ENCODE measurements at regions not wholly inside any gene's neighbourhood (a gene's known extent, or its start where the extent isn't known, plus 50 kb on each side); places are given as distances from the start of the nearest gene placed in this dataset.

- no peaks in the 10 kb centered on the region for H3K4me1 ChIP-seq
- in situ Hi-C loops (cut with MboI; ENCODE audit: low pct_ligation_motif_present in 1 of 4, low pct_unique_long_range_greater_than_20kb in 1 of 4, low sequenced_read_pairs in 3 of 4) (no loop called here), intact Hi-C loops (cut with DNase I; ENCODE audit: low total_unique reads) (no loop called here)
- H3K9me3 ChIP-seq = no peaks in the 10 kb centered on the region
- WGBS, 2 donors (ENCODE audit: low coverage in 1 of 2) = 80 to 88% methylated on average over 3 of the region's 3 CpGs
- no peak overlapping the region for H3K27ac ChIP-seq
- H3K36me3 ChIP-seq = no peaks in the 10 kb centered on the region
- no peaks in the 10 kb centered on the region for H3K27me3 ChIP-seq
- H3K4me3 ChIP-seq = no peak overlapping the region
- TF ChIP-seq CTCF (IDR thresholded peaks at IDR 0.05) (no peak), POLR2A (IDR thresholded peaks at IDR 0.05) (no peak), EP300 (IDR thresholded peaks at IDR 0.05; ENCODE audit: low read depth) (no peak), POLR2AphosphoS5 (IDR thresholded peaks at IDR 0.05) (no peak)
- no peak for DNase-seq
Observed at GRCh38 chr4:25533256-25533655, 122.4 kb upstream of the SLC34A2 start.

DNA sequence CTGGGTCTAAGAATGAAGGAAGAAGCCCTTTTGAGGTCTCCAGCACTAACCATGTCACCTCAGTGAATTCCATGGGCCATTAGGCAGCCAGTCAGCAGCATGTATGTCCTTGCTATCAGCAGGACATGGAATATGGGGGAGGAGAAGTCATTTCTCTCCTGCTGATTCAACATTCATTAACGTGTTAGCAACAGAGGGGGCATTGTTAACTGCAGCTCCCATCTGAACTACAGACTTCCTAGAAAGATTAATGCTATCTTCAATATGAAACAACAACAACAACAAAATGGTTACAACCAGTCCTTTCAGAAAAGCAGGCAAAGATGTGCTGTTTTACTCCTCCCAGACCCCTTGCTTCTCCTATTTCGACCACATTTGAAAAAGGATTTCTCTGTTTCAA, 120.4 kb upstream of the SLC34A2 start:
- no peaks in the 10 kb centered on the region for H3K27me3 ChIP-seq
- WGBS, 2 donors (ENCODE audit: low coverage in 1 of 2) = 53 to 60% methylated on average over 2 of the region's 2 CpGs
- in situ Hi-C loops (cut with MboI; ENCODE audit: low pct_ligation_motif_present in 1 of 4, low pct_unique_long_range_greater_than_20kb in 1 of 4, low sequenced_read_pairs in 3 of 4) (no loop called here), intact Hi-C loops (cut with DNase I; ENCODE audit: low total_unique reads) (no loop called here)
- H3K4me3 ChIP-seq = no peak overlapping the region
- DNase-seq = no peak
- no peaks in the 10 kb centered on the region for H3K36me3 ChIP-seq
- no peak for TF ChIP-seq POLR2A (IDR thresholded peaks at IDR 0.05)
- TF ChIP-seq EP300 (IDR thresholded peaks at IDR 0.05; ENCODE audit: low read depth) = no peak
- no peak for TF ChIP-seq CTCF (IDR thresholded peaks at IDR 0.05)
- no peak for TF ChIP-seq POLR2AphosphoS5 (IDR thresholded peaks at IDR 0.05)
- no peaks in the 10 kb centered on the region for H3K4me1 ChIP-seq
- no peak overlapping the region for H3K27ac ChIP-seq
- no peaks in the 10 kb centered on the region for H3K9me3 ChIP-seq

DNA sequence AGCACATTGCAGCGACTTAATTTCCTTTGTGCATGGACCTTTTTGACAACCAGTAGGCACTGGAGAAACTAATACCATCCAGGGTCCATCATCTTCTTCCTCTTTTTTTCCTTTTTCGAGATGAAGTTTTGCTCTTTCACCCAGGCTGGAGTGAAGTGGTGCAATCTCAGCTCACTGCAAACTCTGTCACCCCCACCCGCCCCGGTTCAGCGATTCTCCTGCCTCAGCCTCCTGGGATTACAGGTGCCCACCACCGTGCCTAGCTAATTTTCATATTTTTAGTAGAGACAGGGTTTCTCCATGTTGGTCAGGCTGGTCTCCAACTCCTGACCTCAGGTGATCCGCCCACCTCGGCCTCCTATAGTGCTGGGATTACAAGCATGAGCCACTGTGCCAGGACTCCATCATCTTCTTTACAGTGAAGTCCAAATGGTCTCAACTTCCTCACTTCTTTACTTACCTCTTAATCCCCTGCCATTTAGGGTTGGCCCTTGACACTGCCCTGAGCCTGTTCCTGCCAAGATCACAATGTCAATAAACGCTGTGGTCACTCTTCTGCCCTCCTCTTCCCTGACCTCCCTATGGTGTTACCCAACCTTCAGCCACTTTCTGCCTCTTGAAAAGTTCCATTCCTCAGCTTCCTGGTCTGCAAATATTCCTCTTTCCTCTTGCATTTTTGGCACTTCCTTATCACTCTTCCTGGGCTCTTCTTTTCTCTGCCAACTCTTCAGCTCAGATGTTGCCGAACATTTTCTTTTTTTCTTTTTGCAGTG, 119.8 kb upstream of the SLC34A2 start:
- Histone ChIP-seq H3K36me3 (no peaks in the 10 kb centered on the region), H3K4me1 (peaks cover 0 to 1% (median 0%) of the 10 kb centered on the region in 4 donors), H3K9me3 (no peaks in the 10 kb centered on the region), H3K27ac (no peak overlapping the region), H3K27me3 (no peaks in the 10 kb centered on the region), H3K4me3 (no peak overlapping the region)
- intact Hi-C loops (cut with DNase I; ENCODE audit: low total_unique reads) = no loop called here
- in situ Hi-C loops (cut with MboI; ENCODE audit: low pct_ligation_motif_present in 1 of 4, low pct_unique_long_range_greater_than_20kb in 1 of 4, low sequenced_read_pairs in 3 of 4) = no loop called here
- WGBS, 2 donors (ENCODE audit: low coverage in 1 of 2) = 46 to 65% methylated on average over 3 to 10 of the region's 10 CpGs
- no peak for TF ChIP-seq CTCF (IDR thresholded peaks at IDR 0.05)
- TF ChIP-seq POLR2AphosphoS5 (IDR thresholded peaks at IDR 0.05) = no peak
- no peak for DNase-seq

- WGBS, 2 donors (ENCODE audit: low coverage in 1 of 2) = 66 to 74% methylated on average over 3 to 7 of the region's 7 CpGs
Observed at GRCh38 chr4:25536564-25537320, 118.9 kb upstream of the SLC34A2 start.

More at GRCh38 chr4:25536564-25537320, 118.9 kb upstream of the SLC34A2 start:
- no peak for TF ChIP-seq EP300 (IDR thresholded peaks at IDR 0.05; ENCODE audit: low read depth)
- Histone ChIP-seq H3K36me3 (no peaks in the 10 kb centered on the region), H3K27me3 (no peaks in the 10 kb centered on the region), H3K4me3 (no peak overlapping the region), H3K4me1 (peaks cover 0 to 3% (median 0%) of the 10 kb centered on the region in 4 donors), H3K27ac (no peak overlapping the region), H3K9me3 (no peaks in the 10 kb centered on the region)
- intact Hi-C loops (cut with DNase I; ENCODE audit: low total_unique reads) = no loop called here
- DNase-seq = no peak
- in situ Hi-C loops (cut with MboI; ENCODE audit: low pct_ligation_motif_present in 1 of 4, low pct_unique_long_range_greater_than_20kb in 1 of 4, low sequenced_read_pairs in 3 of 4) = no loop called here
